Motor neuron (in vitro differentiated cells): ENCODE measurements at regions not wholly inside any gene's neighbourhood (a gene's known extent, or its start where the extent isn't known, plus 50 kb on each side); places are given as distances from the start of the nearest gene placed in this dataset.

Experiments
- ATAC-seq, 8 experiments: fragments of 200-7000 bp; cut with Tn5 transposase; replicated peaks in 6 of 8; 2 replicates each; pipeline ENCODE4 v1.8.0; 2021; ENCODE audit warnings: mild to moderate bottlenecking in 8 of 8, moderate library complexity in 8 of 8
- H3K27ac ChIP-seq, 2 donors: fragments of 250-450 bp; sonication (Bioruptor Pico); 2 replicates each; pipeline ENCODE4 v1.9.0; 2021; ENCODE audit warnings: antibody characterized with exemption in 2 of 2, mild to moderate bottlenecking in 2 of 2, moderate library complexity in 1 of 2
- H3K4me1 ChIP-seq, 2 donors: fragments of 250-450 bp; sonication (Bioruptor Pico); replicated peaks in 1 of 2; 2 replicates each; pipeline ENCODE4 v1.6.1; 2021; ENCODE audit warnings: antibody characterized with exemption in 2 of 2, mild to moderate bottlenecking in 2 of 2, moderate library complexity in 1 of 2
- H3K4me3 ChIP-seq, 5 donors: fragments of 250-450 bp; sonication (Bioruptor Pico); 2 replicates each; pipeline ENCODE4 v1.9.0; 2021; ENCODE audit warnings: antibody characterized with exemption in 5 of 5, mild to moderate bottlenecking in 5 of 5, moderate library complexity in 4 of 5
- WGBS, 10 experiments: fragments of 450-650 bp; shearing (Covaris generic); methylation state at CpG; one replicate each; pipeline ENCODE4 v1.0.0; 2022; 5-methylcytosine and 5-hydroxymethylcytosine counted together
- in situ Hi-C, 9 experiments: fragments of 400-800 bp; cut with MboI; loops; one replicate each; pipeline ENCODE4 v1.15.0; 2021; ENCODE audit warnings: low sequenced_read_pairs in 9 of 9, low pct_unique_long_range_greater_than_20kb in 2 of 9; ENCODE audit not compliant: unreplicated experiment in 9 of 9

- no peak for ATAC-seq
- H3K4me3 ChIP-seq, result no peak overlapping the region
- no peak overlapping the region for H3K27ac ChIP-seq
- H3K4me1 ChIP-seq, result peaks cover 0 to 8% of the 10 kb centered on the region in 2 donors
- in situ Hi-C loops, result no loop called here
- WGBS, 10 experiments, result 33 to 100% (median 79%) methylated on average over 1 of the region's 1 CpG; no CpG with 5 or more reads in 4 of the 10 experiments
Measured at GRCh38 chr10:59073456-59074053, 102.9 kb upstream of the PHYHIPL start.

GRCh38 chr10:59075576-59075975 lies 100.9 kb upstream of the PHYHIPL start:
- H3K27ac ChIP-seq, result no peak overlapping the region
- no peaks in the 10 kb centered on the region for H3K4me1 ChIP-seq
- ATAC-seq, result no peak
- in situ Hi-C loops, result no loop called here
- 50 to 100% (median 100%) methylated on average over 1 of the region's 1 CpG; no CpG with 5 or more reads in 3 of the 10 experiments for WGBS, 10 experiments
- no peak overlapping the region for H3K4me3 ChIP-seq

GRCh38 chr10:59077855-59078254 lies 98.6 kb upstream of the PHYHIPL start:
- in situ Hi-C loops, result no loop called here

GRCh38 chr10:59078978-59079377 lies 97.5 kb upstream of the PHYHIPL start:
- Histone ChIP-seq H3K4me1 (no peaks in the 10 kb centered on the region), H3K27ac (no peak overlapping the region), H3K4me3 (no peak overlapping the region)
- 0 to 100% (median 54%) methylated on average over 1 of the region's 1 CpG; no CpG with 5 or more reads in 4 of the 10 experiments for WGBS, 10 experiments
- in situ Hi-C loops, result no loop called here
- ATAC-seq, result no peak

More at GRCh38 chr10:59077855-59078254, 98.6 kb upstream of the PHYHIPL start:
- Histone ChIP-seq H3K4me3 (no peak overlapping the region), H3K27ac (no peak overlapping the region), H3K4me1 (no peaks in the 10 kb centered on the region)
- ATAC-seq, result no peak
- WGBS, 10 experiments, result 0 to 100% (median 74%) methylated on average over 1 to 2 of the region's 2 CpGs

GRCh38 chr10:59079386-59080226 lies 96.8 kb upstream of the PHYHIPL start:
- no peak overlapping the region for H3K27ac ChIP-seq
- H3K4me3 ChIP-seq, result no peak overlapping the region
- in situ Hi-C loops, result no loop called here
- 0 to 95% (median 53%) methylated on average over 1 to 4 of the region's 4 CpGs for WGBS, 10 experiments
- peak in 6 of 8 experiments; percentile 56 to 80 (median 66) for ATAC-seq
- H3K4me1 ChIP-seq, result no peaks in the 10 kb centered on the region

- in situ Hi-C loops, result no loop called here
- WGBS, 10 experiments, result 56 to 100% (median 83%) methylated on average over 1 to 3 of the region's 3 CpGs; no CpG with 5 or more reads in 6 of the 10 experiments
- H3K4me1 ChIP-seq, result no peaks in the 10 kb centered on the region
- no peak overlapping the region for H3K4me3 ChIP-seq
- no peak overlapping the region for H3K27ac ChIP-seq
- no peak for ATAC-seq
Measured at GRCh38 chr10:59082249-59082648, 94.2 kb upstream of the PHYHIPL start.

GRCh38 chr10:59085054-59085453 lies 91.4 kb upstream of the PHYHIPL start:
- Histone ChIP-seq H3K4me1 (no peaks in the 10 kb centered on the region), H3K27ac (no peak overlapping the region), H3K4me3 (no peak overlapping the region)
- no peak for ATAC-seq
- in situ Hi-C loops, result no loop called here

- 0 to 100% (median 86%) methylated on average over 1 to 5 of the region's 6 CpGs; no CpG with 5 or more reads in 1 of the 10 experiments for WGBS, 10 experiments
- no peak for ATAC-seq
- Histone ChIP-seq H3K4me3 (no peak overlapping the region), H3K4me1 (no peaks in the 10 kb centered on the region), H3K27ac (no peak overlapping the region)
- in situ Hi-C loops, result no loop called here
Measured at GRCh38 chr10:59085711-59086502, 90.5 kb upstream of the PHYHIPL start.

GRCh38 chr10:59087486-59087885 lies 89.0 kb upstream of the PHYHIPL start:
- H3K4me3 ChIP-seq, result no peak overlapping the region
- H3K27ac ChIP-seq, result no peak overlapping the region
- peaks cover 0 to 5% of the 10 kb centered on the region in 2 donors for H3K4me1 ChIP-seq
- no peak for ATAC-seq
- in situ Hi-C loops, result no loop called here

GRCh38 chr10:59088912-59089573 lies 87.4 kb upstream of the PHYHIPL start:
- in situ Hi-C loops, result no loop called here
- Histone ChIP-seq H3K4me3 (no peak overlapping the region), H3K4me1 (peaks cover 0 to 5% of the 10 kb centered on the region in 2 donors), H3K27ac (no peak overlapping the region)
- WGBS, 10 experiments, result 52 to 100% (median 90%) methylated on average over 2 to 9 of the region's 11 CpGs
- ATAC-seq, result no peak

GRCh38 chr10:59090817-59091622 lies 85.4 kb upstream of the PHYHIPL start:
- ATAC-seq, result peak in 3 of 8 experiments; percentile 65 to 93 (median 76)
- no peak overlapping the region for H3K4me3 ChIP-seq
- in situ Hi-C loops, result no loop called here
- peaks cover 0 to 5% of the 10 kb centered on the region in 2 donors for H3K4me1 ChIP-seq
- 0 to 46% (median 20%) methylated on average over 1 to 3 of the region's 3 CpGs; no CpG with 5 or more reads in 1 of the 10 experiments for WGBS, 10 experiments
- no peak overlapping the region for H3K27ac ChIP-seq

GRCh38 chr10:59093461-59093860 lies 83.0 kb upstream of the PHYHIPL start:
- Histone ChIP-seq H3K4me1 (peaks cover 0 to 8% of the 10 kb centered on the region in 2 donors), H3K27ac (no peak overlapping the region), H3K4me3 (no peak overlapping the region)
- in situ Hi-C loops, result no loop called here
- 39 to 100% (median 100%) methylated on average over 1 to 2 of the region's 2 CpGs; no CpG with 5 or more reads in 1 of the 10 experiments for WGBS, 10 experiments
- no peak for ATAC-seq
